ENCODE measurements at regions not wholly inside any gene's neighbourhood (a gene's known extent, or its start where the extent isn't known, plus 50 kb on each side); places are given as distances from the start of the nearest gene placed in this dataset.

GRCh38 chr2:145277922-145278321 is 758.0 kb upstream of the ZEB2 start:
- TF ChIP-seq CTCF (IDR thresholded peaks at IDR 0.05): no peak
- TF ChIP-seq POLR2A (IDR thresholded peaks at IDR 0.05): no peak

All from testis (tissue), 2 donors.